GM12874 (cell line): ENCODE measurements at regions not wholly inside any gene's neighbourhood (a gene's known extent, or its start where the extent isn't known, plus 50 kb on each side); places are given as distances from the start of the nearest gene placed in this dataset.

Experiments used
- TF ChIP-seq, protein P1 (sequence below): IDR thresholded peaks from 2 replicates; pipeline ENCODE4 v1.5.1; 2011; ENCODE audit warnings: low read depth, mild to moderate bottlenecking, control low read depth, low read length, moderate library complexity; ENCODE audit not compliant: insufficient read depth

DNA sequence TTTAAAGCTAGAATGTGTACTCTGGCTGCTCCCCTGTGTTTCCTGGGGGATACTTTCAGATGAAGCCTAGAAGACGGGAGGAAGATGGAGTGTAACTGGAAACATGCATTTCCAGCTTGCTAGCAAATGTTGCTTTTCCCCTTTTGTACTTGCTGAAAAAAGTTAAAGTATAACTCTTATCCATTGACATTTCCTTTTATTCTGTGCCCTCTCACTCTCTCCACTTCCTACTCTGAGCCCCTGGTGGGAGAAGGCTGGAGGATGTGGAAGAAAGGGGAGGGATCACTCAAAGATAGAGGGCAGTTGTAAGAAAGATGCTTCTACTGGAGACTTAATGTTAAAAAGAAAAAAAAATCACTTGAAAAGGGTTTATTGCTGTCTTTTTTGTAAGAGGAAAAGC is 396.5 kb downstream of the DTHD1 start:
- TF ChIP-seq, protein P1, sequence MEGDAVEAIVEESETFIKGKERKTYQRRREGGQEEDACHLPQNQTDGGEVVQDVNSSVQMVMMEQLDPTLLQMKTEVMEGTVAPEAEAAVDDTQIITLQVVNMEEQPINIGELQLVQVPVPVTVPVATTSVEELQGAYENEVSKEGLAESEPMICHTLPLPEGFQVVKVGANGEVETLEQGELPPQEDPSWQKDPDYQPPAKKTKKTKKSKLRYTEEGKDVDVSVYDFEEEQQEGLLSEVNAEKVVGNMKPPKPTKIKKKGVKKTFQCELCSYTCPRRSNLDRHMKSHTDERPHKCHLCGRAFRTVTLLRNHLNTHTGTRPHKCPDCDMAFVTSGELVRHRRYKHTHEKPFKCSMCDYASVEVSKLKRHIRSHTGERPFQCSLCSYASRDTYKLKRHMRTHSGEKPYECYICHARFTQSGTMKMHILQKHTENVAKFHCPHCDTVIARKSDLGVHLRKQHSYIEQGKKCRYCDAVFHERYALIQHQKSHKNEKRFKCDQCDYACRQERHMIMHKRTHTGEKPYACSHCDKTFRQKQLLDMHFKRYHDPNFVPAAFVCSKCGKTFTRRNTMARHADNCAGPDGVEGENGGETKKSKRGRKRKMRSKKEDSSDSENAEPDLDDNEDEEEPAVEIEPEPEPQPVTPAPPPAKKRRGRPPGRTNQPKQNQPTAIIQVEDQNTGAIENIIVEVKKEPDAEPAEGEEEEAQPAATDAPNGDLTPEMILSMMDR: no peak

GRCh38 chr4:36687681-36688080 is 406.3 kb downstream of the DTHD1 start:
- TF ChIP-seq, protein P1: no peak

DNA sequence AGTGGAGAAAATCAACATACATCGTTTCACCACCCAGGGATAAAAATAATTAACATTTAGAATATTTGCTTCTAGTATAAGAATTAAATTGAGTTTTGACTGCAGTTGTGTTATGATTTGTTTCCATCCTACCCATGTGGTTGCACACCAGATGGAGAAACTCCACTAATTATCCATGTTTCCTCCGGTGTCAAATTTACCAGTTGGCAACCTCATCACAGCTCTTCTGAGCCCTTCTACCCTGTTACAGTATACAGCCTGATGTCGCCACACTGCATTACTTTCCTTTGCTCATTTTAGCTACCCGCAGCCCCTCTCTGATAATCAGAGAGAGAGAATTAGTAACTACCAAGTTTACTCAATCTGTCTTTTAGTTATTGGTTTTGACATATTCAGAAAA is 411.2 kb downstream of the DTHD1 start:
- TF ChIP-seq, protein P1: no peak

GRCh38 chr4:36702245-36702644 is 420.8 kb downstream of the DTHD1 start:
- TF ChIP-seq, protein P1: no peak

- TF ChIP-seq, protein P1: no peak
Observed at GRCh38 chr4:36704289-36704688, 422.9 kb downstream of the DTHD1 start.

DNA sequence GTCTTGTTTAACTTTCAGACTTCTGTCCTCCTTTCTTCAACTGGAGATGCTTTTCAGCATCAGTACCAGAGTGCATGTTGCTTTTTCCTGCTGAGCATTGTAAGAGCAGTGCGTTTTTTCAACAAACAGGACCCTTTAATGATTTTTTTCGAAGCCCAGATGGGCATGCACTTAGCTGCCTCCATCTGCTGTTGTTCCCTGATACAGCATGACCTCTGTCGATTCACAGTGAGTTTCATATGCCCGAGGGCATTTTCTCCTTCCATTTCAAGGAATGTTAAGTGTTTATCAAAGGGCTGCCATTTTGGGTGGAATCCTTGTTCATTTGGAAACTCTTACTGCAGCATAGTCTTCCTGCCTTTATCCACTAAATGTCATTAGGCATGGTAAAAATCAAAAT is 428.6 kb downstream of the DTHD1 start:
- TF ChIP-seq, protein P1: no peak

DNA sequence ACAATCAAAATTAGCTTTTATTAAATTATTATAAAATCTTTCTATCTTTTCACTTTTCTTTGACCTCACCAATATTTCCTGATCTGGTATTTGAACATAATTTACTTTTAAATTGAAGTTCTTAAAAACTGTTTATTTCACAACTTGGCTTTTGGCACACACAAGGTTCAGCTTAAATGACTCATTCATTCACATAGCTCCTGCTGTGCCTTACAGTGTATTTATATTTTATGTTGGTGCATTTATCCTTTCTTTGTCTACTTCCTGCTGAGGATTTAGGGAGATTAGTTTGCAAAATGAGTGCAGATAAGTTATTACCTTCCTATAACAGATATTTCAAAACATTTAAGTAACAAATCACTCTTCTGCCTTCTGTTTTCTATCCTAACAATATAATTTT is 430.6 kb downstream of the DTHD1 start:
- TF ChIP-seq, protein P1: no peak

GRCh38 chr4:36716874-36717273 is 435.5 kb downstream of the DTHD1 start:
- TF ChIP-seq, protein P1: no peak
